Smooth muscle cell (in vitro differentiated cells): ENCODE measurements at regions not wholly inside any gene's neighbourhood (a gene's known extent, or its start where the extent isn't known, plus 50 kb on each side); places are given as distances from the start of the nearest gene placed in this dataset.

ENCODE experiments used
- DNase-seq: peaks from one replicate; lab custom pipeline; 2025; ENCODE audit not compliant: unreplicated experiment; lab: John Stamatoyannopoulos, UW
- H2AFZ ChIP-seq: fragments of 200-600 bp; sonication (generic); 2 replicates; pipeline ENCODE4 v1.6.0; 2016; ENCODE audit warnings: antibody characterized with exemption, low read depth, mild to moderate bottlenecking
- H3F3A ChIP-seq: fragments of 200-600 bp; sonication (generic); 2 replicates; pipeline ENCODE4 v1.6.0; 2017; ENCODE audit warnings: antibody characterized with exemption, low read depth
- H3K27ac ChIP-seq: fragments of 200-600 bp; sonication (generic); 2 replicates; pipeline ENCODE4 v1.5.1; 2016; ENCODE audit warnings: low read depth, mild to moderate bottlenecking
- H3K27me3 ChIP-seq: fragments of 200-600 bp; sonication (generic); 2 replicates; pipeline ENCODE4 v1.6.1; 2016; ENCODE audit warnings: low read depth, mild to moderate bottlenecking
- H3K36me3 ChIP-seq: fragments of 200-600 bp; sonication (generic); 2 replicates; pipeline ENCODE4 v1.5.1; 2016; ENCODE audit warnings: low read depth
- H3K4me1 ChIP-seq: fragments of 200-600 bp; sonication (generic); 2 replicates; pipeline ENCODE4 v1.5.1; 2016; ENCODE audit warnings: low read depth
- H3K4me2 ChIP-seq: fragments of 200-600 bp; sonication (generic); 2 replicates; pipeline ENCODE4 v1.6.0; 2016; ENCODE audit warnings: mild to moderate bottlenecking
- H3K4me3 ChIP-seq: fragments of 200-600 bp; sonication (generic); 2 replicates; pipeline ENCODE4 v1.5.1; 2016; ENCODE audit warnings: mild to moderate bottlenecking
- H3K79me2 ChIP-seq: fragments of 200-600 bp; sonication (generic); 2 replicates; pipeline ENCODE4 v1.6.0; 2016; ENCODE audit warnings: low read depth, mild to moderate bottlenecking
- H3K9ac ChIP-seq: fragments of 200-600 bp; sonication (generic); 2 replicates; pipeline ENCODE4 v1.6.0; 2016; ENCODE audit warnings: low read depth
- H3K9me3 ChIP-seq: fragments of 200-600 bp; sonication (generic); replicated peaks from 2 replicates; pipeline ENCODE4 v1.5.1; 2016; ENCODE audit warnings: low read depth
- H4K20me1 ChIP-seq: fragments of 200-600 bp; sonication (generic); 2 replicates; pipeline ENCODE4 v1.6.0; 2016; ENCODE audit warnings: low read depth
- WGBS: methylation state at CpG from one replicate; pipeline ENCODE4 v1.1.7; 2016; ENCODE audit warnings: low lambda C conversion rate; 5-methylcytosine and 5-hydroxymethylcytosine counted together
- TF ChIP-seq, protein P1 (sequence below): fragments of 200-600 bp; sonication (generic); IDR thresholded peaks from 2 replicates; pipeline ENCODE4 v1.5.1; 2017; ENCODE audit warnings: borderline replicate concordance, mild to moderate bottlenecking, antibody characterized with exemption; ENCODE audit not compliant: insufficient read depth, poor library complexity, severe bottlenecking

DNA sequence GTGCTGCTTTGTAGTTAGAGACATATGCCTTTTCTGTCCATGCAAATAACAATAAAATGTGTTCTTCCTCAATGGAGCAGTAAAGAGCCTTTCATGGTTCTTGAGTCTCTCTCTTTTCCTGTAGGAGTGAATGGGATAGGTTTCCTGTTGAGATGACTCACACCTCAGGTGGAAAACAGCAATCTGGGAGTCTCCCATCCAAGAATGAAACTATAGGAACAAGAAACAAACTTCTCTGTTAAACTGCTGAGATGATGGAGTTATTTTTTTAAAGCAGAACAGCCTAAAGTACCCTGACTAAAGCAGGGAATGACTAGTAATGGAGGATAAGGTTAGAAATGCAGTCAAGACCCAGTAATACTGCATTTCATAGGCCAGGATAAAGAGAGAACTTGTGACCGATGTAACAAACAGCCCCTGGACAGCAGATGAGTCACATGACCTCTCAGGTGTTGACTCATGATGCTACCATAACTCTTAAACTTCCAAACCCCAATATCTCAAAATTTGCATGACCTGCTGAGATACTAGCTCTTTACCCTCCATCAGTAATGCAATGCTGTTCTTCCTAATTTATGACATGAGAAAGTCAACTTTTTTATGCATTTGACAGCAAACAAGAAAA is 548.9 kb downstream of the CBLN4 start:
- TF ChIP-seq, protein P1, sequence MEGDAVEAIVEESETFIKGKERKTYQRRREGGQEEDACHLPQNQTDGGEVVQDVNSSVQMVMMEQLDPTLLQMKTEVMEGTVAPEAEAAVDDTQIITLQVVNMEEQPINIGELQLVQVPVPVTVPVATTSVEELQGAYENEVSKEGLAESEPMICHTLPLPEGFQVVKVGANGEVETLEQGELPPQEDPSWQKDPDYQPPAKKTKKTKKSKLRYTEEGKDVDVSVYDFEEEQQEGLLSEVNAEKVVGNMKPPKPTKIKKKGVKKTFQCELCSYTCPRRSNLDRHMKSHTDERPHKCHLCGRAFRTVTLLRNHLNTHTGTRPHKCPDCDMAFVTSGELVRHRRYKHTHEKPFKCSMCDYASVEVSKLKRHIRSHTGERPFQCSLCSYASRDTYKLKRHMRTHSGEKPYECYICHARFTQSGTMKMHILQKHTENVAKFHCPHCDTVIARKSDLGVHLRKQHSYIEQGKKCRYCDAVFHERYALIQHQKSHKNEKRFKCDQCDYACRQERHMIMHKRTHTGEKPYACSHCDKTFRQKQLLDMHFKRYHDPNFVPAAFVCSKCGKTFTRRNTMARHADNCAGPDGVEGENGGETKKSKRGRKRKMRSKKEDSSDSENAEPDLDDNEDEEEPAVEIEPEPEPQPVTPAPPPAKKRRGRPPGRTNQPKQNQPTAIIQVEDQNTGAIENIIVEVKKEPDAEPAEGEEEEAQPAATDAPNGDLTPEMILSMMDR: no peak
- H3K4me2 ChIP-seq: no peak overlapping the region
- no peaks in the 10 kb centered on the region for H4K20me1 ChIP-seq
- DNase-seq: no peak
- H3K27me3 ChIP-seq: no peaks in the 10 kb centered on the region
- no peaks in the 10 kb centered on the region for H3F3A ChIP-seq
- 70% methylated on average over 1 of the region's 1 CpG for WGBS
- no peaks in the 10 kb centered on the region for H3K9me3 ChIP-seq
- H3K9ac ChIP-seq: no peak overlapping the region
- H3K4me1 ChIP-seq: no peaks in the 10 kb centered on the region
- H3K27ac ChIP-seq: no peak overlapping the region
- H3K4me3 ChIP-seq: no peak overlapping the region
- H3K36me3 ChIP-seq: no peaks in the 10 kb centered on the region
- H2AFZ ChIP-seq: no peak overlapping the region
- H3K79me2 ChIP-seq: no peaks in the 10 kb centered on the region

DNA sequence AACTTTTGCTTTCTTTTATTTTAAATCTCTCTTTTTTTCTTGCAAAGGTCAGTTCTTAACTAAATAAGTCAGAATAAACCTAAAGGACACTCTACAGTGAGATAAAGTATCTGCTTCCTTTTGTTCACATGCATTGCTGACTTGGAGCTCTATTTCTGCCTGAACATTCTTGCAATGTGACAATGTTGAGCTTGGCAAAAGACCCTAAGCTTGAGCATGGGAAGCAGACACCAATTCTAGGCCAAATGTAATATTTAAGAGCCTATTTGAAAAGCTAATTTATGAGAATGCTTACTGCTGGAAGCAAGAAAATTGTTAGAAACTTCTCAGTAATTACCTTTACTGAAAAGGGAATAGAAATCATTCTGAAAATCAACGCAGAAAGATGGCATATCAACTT is 556.2 kb downstream of the CBLN4 start:
- no peaks in the 10 kb centered on the region for H3F3A ChIP-seq
- DNase-seq: no peak
- H3K79me2 ChIP-seq: no peaks in the 10 kb centered on the region
- H2AFZ ChIP-seq: no peak overlapping the region
- TF ChIP-seq, protein P1: no peak
- WGBS: 73% methylated on average over 1 of the region's 1 CpG
- H3K27me3 ChIP-seq: no peaks in the 10 kb centered on the region
- no peaks in the 10 kb centered on the region for H3K4me1 ChIP-seq
- no peak overlapping the region for H3K4me3 ChIP-seq
- no peak overlapping the region for H3K27ac ChIP-seq
- no peaks in the 10 kb centered on the region for H3K9me3 ChIP-seq
- no peak overlapping the region for H3K9ac ChIP-seq
- no peaks in the 10 kb centered on the region for H3K36me3 ChIP-seq
- H4K20me1 ChIP-seq: no peaks in the 10 kb centered on the region
- H3K4me2 ChIP-seq: no peak overlapping the region

DNA sequence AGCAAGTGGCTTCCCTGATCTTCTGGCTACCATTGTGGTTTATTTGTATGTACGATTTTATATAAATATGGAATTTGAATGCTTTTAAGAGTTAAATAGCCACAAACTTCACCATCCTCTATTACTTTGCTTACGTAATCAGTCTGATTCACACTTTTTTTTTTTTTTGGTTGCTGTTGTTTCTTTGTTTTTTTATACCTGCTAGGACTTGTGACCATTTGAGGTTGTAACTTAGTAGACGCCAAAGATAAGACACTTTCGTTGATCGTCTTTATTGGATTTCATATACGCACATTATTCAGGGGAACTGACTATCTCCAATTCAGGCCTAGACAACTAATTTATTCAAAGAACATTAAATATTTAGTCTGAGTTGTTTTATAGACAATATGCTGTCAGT is 559.0 kb downstream of the CBLN4 start:
- H3K9ac ChIP-seq: no peak overlapping the region
- 74% methylated on average over 6 of the region's 6 CpGs for WGBS
- DNase-seq: no peak
- no peaks in the 10 kb centered on the region for H3K9me3 ChIP-seq
- no peaks in the 10 kb centered on the region for H3K36me3 ChIP-seq
- H4K20me1 ChIP-seq: no peaks in the 10 kb centered on the region
- H3K4me2 ChIP-seq: no peak overlapping the region
- no peak overlapping the region for H2AFZ ChIP-seq
- H3K27ac ChIP-seq: no peak overlapping the region
- no peaks in the 10 kb centered on the region for H3F3A ChIP-seq
- no peak overlapping the region for H3K4me3 ChIP-seq
- H3K4me1 ChIP-seq: no peaks in the 10 kb centered on the region
- TF ChIP-seq, protein P1: no peak
- H3K27me3 ChIP-seq: no peaks in the 10 kb centered on the region
- no peaks in the 10 kb centered on the region for H3K79me2 ChIP-seq

DNA sequence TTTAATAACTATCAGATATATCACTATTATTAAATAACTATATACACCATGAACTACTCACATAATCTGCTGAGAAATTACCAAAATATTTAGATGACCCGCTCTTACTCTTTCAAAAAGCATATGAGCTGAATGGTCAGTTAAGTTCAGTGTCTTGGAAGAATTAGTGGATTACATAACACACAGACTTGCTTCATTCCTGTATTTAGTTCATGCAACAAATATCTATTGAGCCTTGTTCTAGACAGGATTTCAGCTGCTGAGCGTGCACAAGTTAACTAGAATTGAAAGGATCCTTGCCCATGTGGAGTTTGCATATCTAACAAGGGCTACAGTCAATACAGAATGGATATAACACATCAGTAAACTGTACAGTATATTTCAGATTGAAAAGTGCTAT is 566.2 kb downstream of the CBLN4 start:
- Histone ChIP-seq H3K4me2 (no peak overlapping the region), H3K79me2 (no peaks in the 10 kb centered on the region), H3K36me3 (no peaks in the 10 kb centered on the region), H3F3A (no peaks in the 10 kb centered on the region), H4K20me1 (no peaks in the 10 kb centered on the region), H3K27ac (no peak overlapping the region), H3K27me3 (no peaks in the 10 kb centered on the region), H3K4me3 (no peak overlapping the region), H2AFZ (no peak overlapping the region), H3K4me1 (no peaks in the 10 kb centered on the region), H3K9me3 (no peaks in the 10 kb centered on the region), H3K9ac (no peak overlapping the region)
- TF ChIP-seq, protein P1: no peak
- 71% methylated on average over 2 of the region's 2 CpGs for WGBS
- DNase-seq: no peak
